ENCODE measurements at regions not wholly inside any gene's neighbourhood (a gene's known extent, or its start where the extent isn't known, plus 50 kb on each side); places are given as distances from the start of the nearest gene placed in this dataset.
"Not testable (repeated sequence)": the region's sequence is repeated elsewhere in the genome, so short reads cannot be mapped to it uniquely, and the experiment has no call there.

GRCh38 chr1:99508733-99509445 is 137.0 kb upstream of the PALMD start:
- H3K27ac Mint-ChIP-seq; H3K9me3 Mint-ChIP-seq; ATAC-seq; DNase-seq (ENCODE audit: low spot score in 2 of 2); H3K36me3 Mint-ChIP-seq: not testable (repeated sequence)

- ATAC-seq; H3K36me3 Mint-ChIP-seq; DNase-seq (ENCODE audit: low spot score in 2 of 2); H3K27ac Mint-ChIP-seq; H3K9me3 Mint-ChIP-seq: not testable (repeated sequence)
Measured at GRCh38 chr1:99514823-99515552, 130.9 kb upstream of the PALMD start.

GRCh38 chr1:99516141-99516540 is 129.8 kb upstream of the PALMD start:
- DNase-seq (ENCODE audit: low spot score in 2 of 2) (no peak), ATAC-seq (no peak)
- peaks cover 0 to 6% of the 10 kb centered on the region in 2 donors for H3K36me3 Mint-ChIP-seq
- H3K9me3 Mint-ChIP-seq, result peaks cover 0 to 4% of the 10 kb centered on the region in 2 donors
- no peak overlapping the region for H3K27ac Mint-ChIP-seq

GRCh38 chr1:99520121-99520520 is 125.8 kb upstream of the PALMD start:
- Mint-ChIP-seq H3K27ac (no peak overlapping the region), H3K9me3 (peaks cover 0 to 4% of the 10 kb centered on the region in 2 donors), H3K36me3 (peaks cover 0 to 6% of the 10 kb centered on the region in 2 donors)
- DNase-seq (ENCODE audit: low spot score in 2 of 2) (no peak), ATAC-seq (no peak)

GRCh38 chr1:99525331-99525730 is 120.6 kb upstream of the PALMD start:
- no peak for ATAC-seq
- no peak overlapping the region for H3K27ac Mint-ChIP-seq
- DNase-seq (ENCODE audit: low spot score in 2 of 2), result no peak
- H3K9me3 Mint-ChIP-seq, result no peaks in the 10 kb centered on the region
- no peaks in the 10 kb centered on the region for H3K36me3 Mint-ChIP-seq

DNA sequence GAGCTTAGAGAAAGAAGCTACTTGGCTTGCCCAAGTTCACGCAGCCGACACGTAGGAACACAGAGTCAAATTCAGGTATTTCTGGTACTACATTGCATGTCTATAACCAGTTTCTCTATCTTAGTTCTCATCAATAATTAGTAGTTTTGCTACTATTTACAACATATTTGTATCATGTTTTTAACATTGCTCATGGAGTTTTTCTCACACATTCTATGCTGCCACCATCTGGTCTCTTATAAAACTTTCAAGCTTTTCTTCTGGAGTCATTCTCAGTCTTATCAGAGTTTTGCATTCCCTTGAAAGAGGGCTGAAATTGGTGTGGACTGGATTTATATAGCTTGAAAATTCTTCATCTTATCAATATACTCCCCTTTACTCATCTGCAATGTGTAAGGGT is 118.8 kb upstream of the PALMD start:
- H3K27ac Mint-ChIP-seq, result peak overlapping the region in 1 of 2 donors; percentile 53
- DNase-seq (ENCODE audit: low spot score in 2 of 2) (no peak), ATAC-seq (no peak)
- H3K9me3 Mint-ChIP-seq, result no peaks in the 10 kb centered on the region
- no peaks in the 10 kb centered on the region for H3K36me3 Mint-ChIP-seq

- ATAC-seq, result no peak
- DNase-seq (ENCODE audit: low spot score in 2 of 2), result no peak
- no peak overlapping the region for H3K27ac Mint-ChIP-seq
- no peaks in the 10 kb centered on the region for H3K36me3 Mint-ChIP-seq
- no peaks in the 10 kb centered on the region for H3K9me3 Mint-ChIP-seq
Measured at GRCh38 chr1:99527545-99527944, 118.4 kb upstream of the PALMD start.

DNA sequence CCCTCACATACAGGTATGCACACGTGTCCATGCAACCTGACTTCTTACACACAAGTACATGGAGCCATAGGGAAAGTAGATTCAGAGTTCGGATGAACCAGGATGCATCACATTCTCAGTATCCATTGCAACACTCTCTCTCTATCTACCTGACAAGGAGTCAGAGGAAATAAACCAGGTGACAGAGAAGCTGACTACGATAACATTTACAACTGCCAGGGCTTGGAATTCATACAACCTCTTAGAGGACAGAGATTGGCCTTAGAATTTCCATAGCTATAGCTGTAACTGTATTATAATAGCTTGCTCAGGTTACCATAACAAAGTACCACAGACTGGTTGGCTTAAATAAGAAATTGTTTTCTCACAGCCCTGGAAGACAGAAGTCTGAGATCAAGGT is 116.9 kb upstream of the PALMD start:
- Mint-ChIP-seq H3K9me3 (no peaks in the 10 kb centered on the region), H3K27ac (no peak overlapping the region), H3K36me3 (no peaks in the 10 kb centered on the region)
- no peak for DNase-seq (ENCODE audit: low spot score in 2 of 2)
- ATAC-seq, result no peak

- Mint-ChIP-seq H3K9me3 (peaks cover 0 to 3% of the 10 kb centered on the region in 2 donors), H3K36me3 (no peaks in the 10 kb centered on the region), H3K27ac (no peak overlapping the region)
- no peak for DNase-seq (ENCODE audit: low spot score in 2 of 2)
- ATAC-seq, result no peak
Measured at GRCh38 chr1:99531578-99532275, 114.2 kb upstream of the PALMD start.

GRCh38 chr1:99532276-99532580 is 113.7 kb upstream of the PALMD start:
- ATAC-seq, result no peak

DNA sequence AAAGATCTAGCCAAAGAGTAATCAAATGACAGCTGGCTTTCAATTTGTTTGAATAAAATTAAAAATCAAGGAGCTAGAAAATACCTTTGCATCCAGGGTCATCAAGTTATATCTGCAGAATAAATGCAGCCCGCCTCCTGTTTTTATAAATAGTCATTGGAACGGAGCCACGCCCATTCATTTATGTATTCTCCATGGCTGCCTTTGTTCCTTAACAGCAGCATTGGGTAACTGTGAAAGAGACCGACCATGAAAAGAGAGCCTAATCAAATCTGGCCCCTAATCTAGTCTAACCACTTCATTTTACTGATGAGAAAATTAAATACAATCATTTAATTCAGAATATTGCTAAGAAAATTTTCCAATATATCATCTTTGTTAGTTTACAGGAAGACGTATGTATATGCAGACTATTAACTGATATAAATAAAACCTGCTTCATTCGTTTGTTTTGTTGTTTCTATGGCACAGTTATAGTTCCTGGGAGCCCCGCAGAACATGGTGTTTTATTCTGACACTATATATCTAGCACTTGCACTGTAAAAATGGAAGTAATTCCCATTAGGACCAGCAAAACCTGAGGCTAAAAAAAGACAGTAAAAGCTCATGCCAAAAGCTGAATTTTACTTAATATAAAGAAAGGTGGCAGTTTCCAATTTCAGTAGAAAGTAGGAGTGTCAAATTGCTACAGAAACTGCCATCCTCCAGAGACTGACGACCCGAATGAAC is 111.8 kb upstream of the PALMD start:
- DNase-seq (ENCODE audit: low spot score in 2 of 2) (no peak), ATAC-seq (no peak)
- Mint-ChIP-seq H3K9me3 (peaks cover 0 to 3% of the 10 kb centered on the region in 2 donors), H3K36me3 (no peaks in the 10 kb centered on the region), H3K27ac (no peak overlapping the region)

More at GRCh38 chr1:99532276-99532580, 113.7 kb upstream of the PALMD start:
- no peak overlapping the region for H3K27ac Mint-ChIP-seq
- DNase-seq (ENCODE audit: low spot score in 2 of 2), result no peak
- H3K36me3 Mint-ChIP-seq, result no peaks in the 10 kb centered on the region
- peaks cover 0 to 3% of the 10 kb centered on the region in 2 donors for H3K9me3 Mint-ChIP-seq

DNA sequence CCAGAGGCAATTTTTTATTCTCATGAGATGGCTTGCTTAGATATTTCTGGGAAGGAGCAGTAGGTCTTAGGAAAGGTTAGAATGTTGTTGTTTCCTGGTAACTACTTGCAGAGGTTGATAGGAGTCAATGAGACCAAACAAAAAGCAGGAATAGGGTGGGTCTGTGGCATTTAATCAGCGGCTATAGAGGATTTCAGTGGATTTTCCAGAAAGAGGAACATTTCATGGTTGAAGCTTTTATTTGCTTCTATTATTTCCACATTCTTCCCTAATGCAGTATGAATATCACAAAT is 111.3 kb upstream of the PALMD start:
- H3K27ac Mint-ChIP-seq, result no peak overlapping the region
- no peak for ATAC-seq
- H3K36me3 Mint-ChIP-seq, result no peaks in the 10 kb centered on the region
- no peak for DNase-seq (ENCODE audit: low spot score in 2 of 2)
- H3K9me3 Mint-ChIP-seq, result peaks cover 0 to 3% of the 10 kb centered on the region in 2 donors

- Mint-ChIP-seq H3K9me3 (peaks cover 0 to 3% of the 10 kb centered on the region in 2 donors), H3K36me3 (no peaks in the 10 kb centered on the region), H3K27ac (no peak overlapping the region)
- ATAC-seq (no peak), DNase-seq (ENCODE audit: low spot score in 2 of 2) (no peak)
Measured at GRCh38 chr1:99535470-99536164, 110.3 kb upstream of the PALMD start.

GRCh38 chr1:99537886-99538617 is 107.9 kb upstream of the PALMD start:
- no peaks in the 10 kb centered on the region for H3K36me3 Mint-ChIP-seq
- H3K9me3 Mint-ChIP-seq, result peaks cover 0 to 3% of the 10 kb centered on the region in 2 donors
- H3K27ac Mint-ChIP-seq, result no peak overlapping the region
- ATAC-seq (no peak), DNase-seq (ENCODE audit: low spot score in 2 of 2) (no peak)

GRCh38 chr1:99538618-99538956 is 107.3 kb upstream of the PALMD start:
- ATAC-seq (no peak), DNase-seq (ENCODE audit: low spot score in 2 of 2) (no peak)
- H3K36me3 Mint-ChIP-seq, result no peaks in the 10 kb centered on the region
- peaks cover 0 to 3% of the 10 kb centered on the region in 2 donors for H3K9me3 Mint-ChIP-seq
- no peak overlapping the region for H3K27ac Mint-ChIP-seq

GRCh38 chr1:99539131-99539530 is 106.8 kb upstream of the PALMD start:
- no peaks in the 10 kb centered on the region for H3K36me3 Mint-ChIP-seq
- H3K27ac Mint-ChIP-seq, result no peak overlapping the region
- peaks cover 0 to 3% of the 10 kb centered on the region in 2 donors for H3K9me3 Mint-ChIP-seq
- ATAC-seq, result no peak
- no peak for DNase-seq (ENCODE audit: low spot score in 2 of 2)
